K562 (cell line): ENCODE measurements at regions not wholly inside any gene's neighbourhood (a gene's known extent, or its start where the extent isn't known, plus 50 kb on each side); places are given as distances from the start of the nearest gene placed in this dataset.

Source experiments
- ATAC-seq: fragments of 200-7000 bp; cut with Tn5 transposase; 3 replicates; pipeline ENCODE4 v1.9.1; 2020; ENCODE audit warnings: moderate library complexity
- BruUV-seq: library from RNA; stranded (reverse); fragments of 400-500 nt; replicated peaks from 2 replicates; lab custom pipeline; 2021; lab: Mats Ljungman, UMichigan
- CTCF ChIA-PET: fragments of 300-600 bp; formaldehyde crosslinking; extraction: SDS; loops from one replicate; lab custom pipeline; 2021; ENCODE audit warnings: low intra/inter-chr PET ratio; lab: Yijun Ruan, JAX
- POLR2A ChIA-PET: fragments of 300-600, 350-650 bp; sonication (Branson Sonifier 250); formaldehyde crosslinking; extraction: SDS; loops from one replicate; lab custom pipeline; 2021; ENCODE audit warnings: antibody characterized with exemption, inconsistent platforms; lab: Yijun Ruan, JAX
- DNase-seq, 4 experiments: peaks; one replicate each; pipeline versions ENCODE4 v3.0.0 to v3.0.0-alpha.2; 2011 to 2018; ENCODE audit warnings: low spot score in 3 of 4, mixed read lengths in 3 of 4; ENCODE audit errors: extremely low read depth in 1 of 4
- FAIRE-seq: peaks from 2 replicates; lab custom pipeline; 2011; peaks lifted over from hg19 to GRCh38; lab: Jason Lieb, UNC
- H2AFZ ChIP-seq: 2 replicates; pipeline ENCODE4 v1.6.0; 2011; ENCODE audit warnings: low read depth, low read length, control low read depth, inconsistent platforms
- H3K27ac ChIP-seq: fragments of 200-600 bp; 3 replicates; pipeline ENCODE4 v1.8.0; 2011; ENCODE audit warnings: low read depth, mild to moderate bottlenecking, control low read depth, inconsistent platforms, low read length, moderate library complexity, mixed read lengths; ENCODE audit errors: extremely low read depth
- H3K27me3 ChIP-seq, 2 experiments: fragments of 300-600 bp in 1 of 2; 2 replicates in 1 of 2; 3 replicates in 1 of 2; pipeline versions ENCODE4 v1.6.0 to v1.8.0; 2011; ENCODE audit warnings: inconsistent platforms in 2 of 2, low read length in 2 of 2, mild to moderate bottlenecking in 1 of 2, mixed read lengths in 1 of 2, moderate library complexity in 1 of 2; ENCODE audit not compliant: control insufficient read depth in 2 of 2, insufficient read depth in 2 of 2
- H3K36me3 ChIP-seq: fragments of 300-600 bp; 3 replicates; pipeline ENCODE4 v1.8.0; 2011; ENCODE audit warnings: mild to moderate bottlenecking, low read length, inconsistent platforms; ENCODE audit not compliant: control insufficient read depth, insufficient read depth
- H3K4me1 ChIP-seq, 2 experiments: fragments of 200-600 bp in 1 of 2; replicated peaks in 1 of 2; 2 replicates in 1 of 2; 3 replicates in 1 of 2; pipeline versions ENCODE4 v1.5.1 to v1.8.0; 2011; ENCODE audit warnings: inconsistent platforms in 2 of 2, low read length in 2 of 2, mild to moderate bottlenecking in 1 of 2, mixed read lengths in 1 of 2, moderate library complexity in 1 of 2; ENCODE audit not compliant: control insufficient read depth in 2 of 2, insufficient read depth in 2 of 2
- H3K4me2 ChIP-seq: 2 replicates; pipeline ENCODE4 v1.6.1; 2011; ENCODE audit warnings: low read length, control low read depth, inconsistent platforms, mixed read lengths; ENCODE audit not compliant: insufficient read depth
- H3K4me3 ChIP-seq: fragments of 200-600 bp; sonication (generic), shearing (Covaris generic); 2 replicates; pipeline ENCODE4 v1.5.1; 2016; ENCODE audit warnings: control low read depth, inconsistent platforms
- H3K79me2 ChIP-seq: fragments of 200-600 bp; 3 replicates; pipeline ENCODE4 v1.8.0; 2011; ENCODE audit warnings: low read length, inconsistent platforms; ENCODE audit not compliant: control insufficient read depth, insufficient read depth
- H3K9ac ChIP-seq, 2 experiments: 2 replicates each; pipeline versions ENCODE4 v1.6.0 to v1.6.1; 2011; ENCODE audit warnings: low read depth in 2 of 2, low read length in 2 of 2, control low read depth in 1 of 2, inconsistent platforms in 1 of 2, mild to moderate bottlenecking in 1 of 2, mixed read lengths in 1 of 2; ENCODE audit not compliant: insufficient read depth in 1 of 2
- H3K9me1 ChIP-seq: one replicate; pipeline ENCODE4 v1.6.0; 2011; ENCODE audit warnings: inconsistent platforms, mild to moderate bottlenecking, low read length, moderate library complexity; ENCODE audit not compliant: control insufficient read depth, insufficient read depth
- H3K9me3 ChIP-seq: replicated peaks from 2 replicates; pipeline ENCODE4 v1.5.1; 2011; ENCODE audit warnings: low read depth, low read length, inconsistent platforms; ENCODE audit not compliant: control insufficient read depth, insufficient read depth
- H4K20me1 ChIP-seq: replicated peaks from 2 replicates; pipeline ENCODE4 v1.6.1; 2011; ENCODE audit warnings: low read length, inconsistent platforms, mixed read lengths; ENCODE audit not compliant: control insufficient read depth, insufficient read depth
- HMG20A ChIP-seq: fragments of 450-650 bp; formaldehyde crosslinking; conservative IDR thresholded peaks from 2 replicates; pipeline ENCODE4 v1.4.0; 2020; ENCODE audit warnings: mild to moderate bottlenecking, mixed read lengths
- NELFE ChIP-seq: IDR thresholded peaks from 2 replicates; pipeline ENCODE4 v1.6.1; 2011; ENCODE audit warnings: mild to moderate bottlenecking; ENCODE audit not compliant: insufficient read depth, insufficient read length
- NONO ChIP-seq, 2 experiments: fragments of 200-400 bp in 1 of 2; fragments of 450-650 bp in 1 of 2; formaldehyde crosslinking in 1 of 2; IDR thresholded peaks; 2 replicates each; pipeline ENCODE4 v1.6.1; 2017; ENCODE audit warnings: low read depth in 2 of 2, mild to moderate bottlenecking in 2 of 2, moderate library complexity in 2 of 2, low read length in 1 of 2
- SIN3A ChIP-seq, 2 experiments: fragments of 150-350 bp in 1 of 2; IDR thresholded peaks; 2 replicates each; pipeline ENCODE4 v1.6.1; 2011 to 2016; ENCODE audit warnings: borderline replicate concordance in 2 of 2, low read depth in 2 of 2, low read length in 2 of 2, mild to moderate bottlenecking in 2 of 2, moderate library complexity in 2 of 2; ENCODE audit not compliant: control insufficient read depth in 1 of 2
- TOE1 ChIP-seq, 2 experiments: fragments of 450-650 bp in 1 of 2; sonication (generic) in 1 of 2; formaldehyde crosslinking in 1 of 2; IDR thresholded peaks; 2 replicates each; pipeline versions ENCODE4 v1.7.1 to v1.8.0; 2016 to 2022; ENCODE audit warnings: borderline replicate concordance in 2 of 2, mild to moderate bottlenecking in 2 of 2, antibody characterized with exemption in 1 of 2, inconsistent platforms in 1 of 2, low read depth in 1 of 2, missing genetic modification reagents in 1 of 2, moderate library complexity in 1 of 2
- ZNF146 ChIP-seq: IDR thresholded peaks from one replicate; pipeline ENCODE4 v1.6.1; 2018; ENCODE audit warnings: missing compliant biosample characterization; ENCODE audit not compliant: unreplicated experiment
- WGBS: fragments of 100-300 bp; shearing (Covaris generic); methylation state at CpG from one replicate; pipeline ENCODE4 v1.1.6; 2016; ENCODE audit warnings: low coverage, mixed read lengths; ENCODE audit not compliant: insufficient coverage; ENCODE audit errors: missing lambda C conversion rate; 5-methylcytosine and 5-hydroxymethylcytosine counted together
- in situ Hi-C: fragments of 300-500 bp; cut with MboI; formaldehyde crosslinking; loops from 4 replicates; pipeline ENCODE4 v1.15.0; 2018; ENCODE audit warnings: inconsistent platforms, mixed read lengths
- intact Hi-C: fragments of 100-400 bp; cut with micrococcal nuclease; formaldehyde crosslinking; loops from 2 replicates; pipeline ENCODE4 v1.14.2; 2022
- TF ChIP-seq, protein P1 (sequence below): sonication (generic); formaldehyde crosslinking; IDR thresholded peaks from 2 replicates; pipeline ENCODE4 v1.8.0; 2022; ENCODE audit warnings: mild to moderate bottlenecking, missing genetic modification reagents
- TF ChIP-seq, protein P2 (sequence below): IDR thresholded peaks from 3 replicates; pipeline ENCODE4 v1.6.1; 2011; ENCODE audit warnings: borderline replicate concordance, mild to moderate bottlenecking, moderate library complexity; ENCODE audit not compliant: insufficient read length; ENCODE audit errors: extremely low read depth

DNA sequence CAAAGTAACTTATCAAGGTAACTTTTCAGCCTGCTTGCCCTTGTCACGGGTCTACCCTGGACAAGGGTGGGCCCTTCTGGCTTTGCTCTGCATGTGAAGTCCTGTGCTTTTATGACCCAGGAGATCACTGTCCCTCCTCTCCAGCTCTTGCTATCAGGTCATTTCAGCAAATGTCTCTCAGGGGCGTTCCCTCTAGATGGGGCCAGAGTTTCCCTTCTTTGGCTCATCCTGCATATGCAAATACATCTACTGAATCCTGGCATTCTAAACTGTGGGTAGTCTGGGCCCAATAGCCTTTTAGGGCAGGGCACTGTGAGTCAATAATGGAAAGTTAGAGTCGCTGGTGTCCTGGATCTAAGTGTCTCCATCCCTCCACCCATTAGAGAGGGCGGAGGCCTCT lies 366.9 kb upstream of the USP24 start:
- Histone ChIP-seq H3K9ac (no peak overlapping the region), H3K27me3 (no peaks in the 10 kb centered on the region), H4K20me1 (no peaks in the 10 kb centered on the region), H2AFZ (no peak overlapping the region), H3K79me2 (no peaks in the 10 kb centered on the region), H3K9me1 (no peaks in the 10 kb centered on the region), H3K36me3 (no peaks in the 10 kb centered on the region), H3K9me3 (no peaks in the 10 kb centered on the region), H3K27ac (no peak overlapping the region), H3K4me1 (no peaks in the 10 kb centered on the region), H3K4me3 (no peak overlapping the region), H3K4me2 (no peak overlapping the region)
- ChIA-PET POLR2A (no interaction called here), CTCF (interaction anchor here (0.6 kb wide), 1 partner anchor 298 kb away, joined by 6 read pairs; no protein-coding TSS in a partner anchor)
- 0% methylated on average over 4 of the region's 4 CpGs for WGBS
- TF ChIP-seq, protein P1, sequence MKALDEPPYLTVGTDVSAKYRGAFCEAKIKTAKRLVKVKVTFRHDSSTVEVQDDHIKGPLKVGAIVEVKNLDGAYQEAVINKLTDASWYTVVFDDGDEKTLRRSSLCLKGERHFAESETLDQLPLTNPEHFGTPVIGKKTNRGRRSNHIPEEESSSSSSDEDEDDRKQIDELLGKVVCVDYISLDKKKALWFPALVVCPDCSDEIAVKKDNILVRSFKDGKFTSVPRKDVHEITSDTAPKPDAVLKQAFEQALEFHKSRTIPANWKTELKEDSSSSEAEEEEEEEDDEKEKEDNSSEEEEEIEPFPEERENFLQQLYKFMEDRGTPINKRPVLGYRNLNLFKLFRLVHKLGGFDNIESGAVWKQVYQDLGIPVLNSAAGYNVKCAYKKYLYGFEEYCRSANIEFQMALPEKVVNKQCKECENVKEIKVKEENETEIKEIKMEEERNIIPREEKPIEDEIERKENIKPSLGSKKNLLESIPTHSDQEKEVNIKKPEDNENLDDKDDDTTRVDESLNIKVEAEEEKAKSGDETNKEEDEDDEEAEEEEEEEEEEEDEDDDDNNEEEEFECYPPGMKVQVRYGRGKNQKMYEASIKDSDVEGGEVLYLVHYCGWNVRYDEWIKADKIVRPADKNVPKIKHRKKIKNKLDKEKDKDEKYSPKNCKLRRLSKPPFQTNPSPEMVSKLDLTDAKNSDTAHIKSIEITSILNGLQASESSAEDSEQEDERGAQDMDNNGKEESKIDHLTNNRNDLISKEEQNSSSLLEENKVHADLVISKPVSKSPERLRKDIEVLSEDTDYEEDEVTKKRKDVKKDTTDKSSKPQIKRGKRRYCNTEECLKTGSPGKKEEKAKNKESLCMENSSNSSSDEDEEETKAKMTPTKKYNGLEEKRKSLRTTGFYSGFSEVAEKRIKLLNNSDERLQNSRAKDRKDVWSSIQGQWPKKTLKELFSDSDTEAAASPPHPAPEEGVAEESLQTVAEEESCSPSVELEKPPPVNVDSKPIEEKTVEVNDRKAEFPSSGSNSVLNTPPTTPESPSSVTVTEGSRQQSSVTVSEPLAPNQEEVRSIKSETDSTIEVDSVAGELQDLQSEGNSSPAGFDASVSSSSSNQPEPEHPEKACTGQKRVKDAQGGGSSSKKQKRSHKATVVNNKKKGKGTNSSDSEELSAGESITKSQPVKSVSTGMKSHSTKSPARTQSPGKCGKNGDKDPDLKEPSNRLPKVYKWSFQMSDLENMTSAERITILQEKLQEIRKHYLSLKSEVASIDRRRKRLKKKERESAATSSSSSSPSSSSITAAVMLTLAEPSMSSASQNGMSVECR, result no peak
- TF ChIP-seq NONO (IDR thresholded peaks at IDR 0.05; ENCODE audit: low read depth in 2 of 2, low read length in 1 of 2), result no peak
- TF ChIP-seq, protein P2, sequence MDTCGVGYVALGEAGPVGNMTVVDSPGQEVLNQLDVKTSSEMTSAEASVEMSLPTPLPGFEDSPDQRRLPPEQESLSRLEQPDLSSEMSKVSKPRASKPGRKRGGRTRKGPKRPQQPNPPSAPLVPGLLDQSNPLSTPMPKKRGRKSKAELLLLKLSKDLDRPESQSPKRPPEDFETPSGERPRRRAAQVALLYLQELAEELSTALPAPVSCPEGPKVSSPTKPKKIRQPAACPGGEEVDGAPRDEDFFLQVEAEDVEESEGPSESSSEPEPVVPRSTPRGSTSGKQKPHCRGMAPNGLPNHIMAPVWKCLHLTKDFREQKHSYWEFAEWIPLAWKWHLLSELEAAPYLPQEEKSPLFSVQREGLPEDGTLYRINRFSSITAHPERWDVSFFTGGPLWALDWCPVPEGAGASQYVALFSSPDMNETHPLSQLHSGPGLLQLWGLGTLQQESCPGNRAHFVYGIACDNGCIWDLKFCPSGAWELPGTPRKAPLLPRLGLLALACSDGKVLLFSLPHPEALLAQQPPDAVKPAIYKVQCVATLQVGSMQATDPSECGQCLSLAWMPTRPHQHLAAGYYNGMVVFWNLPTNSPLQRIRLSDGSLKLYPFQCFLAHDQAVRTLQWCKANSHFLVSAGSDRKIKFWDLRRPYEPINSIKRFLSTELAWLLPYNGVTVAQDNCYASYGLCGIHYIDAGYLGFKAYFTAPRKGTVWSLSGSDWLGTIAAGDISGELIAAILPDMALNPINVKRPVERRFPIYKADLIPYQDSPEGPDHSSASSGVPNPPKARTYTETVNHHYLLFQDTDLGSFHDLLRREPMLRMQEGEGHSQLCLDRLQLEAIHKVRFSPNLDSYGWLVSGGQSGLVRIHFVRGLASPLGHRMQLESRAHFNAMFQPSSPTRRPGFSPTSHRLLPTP, result no peak
- no peak for TF ChIP-seq ZNF146
- TF ChIP-seq TOE1 (IDR thresholded peaks at IDR 0.05; ENCODE audit: borderline replicate concordance), result no peak
- TF ChIP-seq TOE1 (CRISPR knock-in tag; IDR thresholded peaks at IDR 0.05; ENCODE audit: borderline replicate concordance, low read depth), result no peak
- no peak for TF ChIP-seq HMG20A
- TF ChIP-seq SIN3A (IDR thresholded peaks at IDR 0.05; ENCODE audit: borderline replicate concordance in 2 of 2, control insufficient read depth in 1 of 2, low read depth in 2 of 2, low read length in 2 of 2), result no peak
- TF ChIP-seq NELFE, result no peak
- no peak for FAIRE-seq
- intact Hi-C loops, result no loop called here
- in situ Hi-C loops, result no loop called here
- no TSS peak for BruUV-seq
- no peak for DNase-seq
- ATAC-seq, result no peak
